HEK293 (cell line): ENCODE measurements at regions not wholly inside any gene's neighbourhood (a gene's known extent, or its start where the extent isn't known, plus 50 kb on each side); places are given as distances from the start of the nearest gene placed in this dataset.

Source experiments
- CTCF ChIA-PET: fragments of 350-600 bp; formaldehyde crosslinking; extraction: SDS; loops from one replicate; lab custom pipeline; 2021; ENCODE audit warnings: antibody characterized with exemption; lab: Yijun Ruan, JAX
- POLR2A ChIA-PET: fragments of 300-600 bp; formaldehyde crosslinking; extraction: SDS; loops from one replicate; lab custom pipeline; 2020; ENCODE audit warnings: antibody characterized with exemption, inconsistent platforms; lab: Yijun Ruan, JAX
- H3K27ac ChIP-seq: fragments of 200-500 bp; sonication (Bioruptor generic); 2 replicates; pipeline ENCODE4 v1.5.1; 2014; ENCODE audit warnings: low read depth, low read length, control low read depth, inconsistent platforms; ENCODE audit errors: extremely low read depth
- H3K36me3 ChIP-seq, 2 experiments: fragments of 200-500 bp in 1 of 2; sonication (Bioruptor generic) in 1 of 2; 1 replicate in 1 of 2; 2 replicates in 1 of 2; pipeline ENCODE4 v1.5.1; 2014 to 2017; ENCODE audit warnings: inconsistent platforms in 2 of 2, low read length in 2 of 2; ENCODE audit not compliant: control insufficient read depth in 2 of 2, insufficient read depth in 1 of 2
- H3K4me1 ChIP-seq: fragments of 200-500 bp; sonication (Bioruptor generic); 2 replicates; pipeline ENCODE4 v1.5.1; 2014; ENCODE audit warnings: mild to moderate bottlenecking, low read length, inconsistent platforms; ENCODE audit not compliant: control insufficient read depth, insufficient read depth
- H3K4me3 ChIP-seq: 2 replicates; pipeline ENCODE4 v1.5.1; 2011; ENCODE audit warnings: low read depth, mild to moderate bottlenecking, control low read depth, low read length, moderate library complexity
- H3K9me3 ChIP-seq: fragments of 200-500 bp; sonication (Bioruptor generic); 2 replicates; pipeline ENCODE4 v1.5.1; 2014; ENCODE audit warnings: low read depth, low read length, inconsistent platforms; ENCODE audit not compliant: control insufficient read depth, insufficient read depth
- BCL6B ChIP-seq: fragments of 450-650 bp; formaldehyde crosslinking; IDR thresholded peaks from 2 replicates; pipeline ENCODE4 v1.5.1; 2017; ENCODE audit warnings: missing biosample characterization, missing genetic modification characterization
- GLI4 ChIP-seq: fragments of 450-650 bp; formaldehyde crosslinking; IDR thresholded peaks from 2 replicates; pipeline ENCODE4 v1.5.1; 2016; ENCODE audit warnings: missing biosample characterization, missing genetic modification characterization
- HOXC10 ChIP-seq: sonication (generic); formaldehyde crosslinking; IDR thresholded peaks from 2 replicates; pipeline ENCODE4 v1.8.1; 2023; ENCODE audit warnings: mild to moderate bottlenecking, missing genetic modification reagents
- KLF10 ChIP-seq: fragments of 450-650 bp; IDR thresholded peaks from 2 replicates; pipeline ENCODE4 v1.5.1; 2018; ENCODE audit warnings: missing biosample characterization, mild to moderate bottlenecking, missing genetic modification characterization
- KLF9 ChIP-seq: fragments of 450-650 bp; formaldehyde crosslinking; IDR thresholded peaks from 2 replicates; pipeline ENCODE4 v1.5.1; 2016; ENCODE audit warnings: missing biosample characterization, missing genetic modification characterization, low read depth
- REPIN1 ChIP-seq: fragments of 450-650 bp; formaldehyde crosslinking; IDR thresholded peaks from 2 replicates; pipeline ENCODE4 v1.5.1; 2017; ENCODE audit warnings: missing biosample characterization, missing genetic modification characterization, low read depth
- ZBTB17 ChIP-seq: fragments of 450-650 bp; formaldehyde crosslinking; IDR thresholded peaks from 2 replicates; pipeline ENCODE4 v1.5.1; 2016; ENCODE audit warnings: missing biosample characterization, missing genetic modification characterization
- ZBTB48 ChIP-seq: fragments of 450-650 bp; formaldehyde crosslinking; IDR thresholded peaks from 2 replicates; pipeline ENCODE4 v1.5.1; 2016; ENCODE audit warnings: missing biosample characterization, missing genetic modification characterization
- ZNF146 ChIP-seq: fragments of 450-650 bp; formaldehyde crosslinking; IDR thresholded peaks from 2 replicates; pipeline ENCODE4 v1.5.1; 2016; ENCODE audit warnings: missing biosample characterization, missing genetic modification characterization
- ZNF335 ChIP-seq: fragments of 450-650 bp; formaldehyde crosslinking; conservative IDR thresholded peaks from 2 replicates; pipeline ENCODE4 v1.5.1; 2016; ENCODE audit warnings: missing biosample characterization, missing genetic modification characterization
- ZNF341 ChIP-seq: fragments of 450-650 bp; formaldehyde crosslinking; IDR thresholded peaks from 2 replicates; pipeline ENCODE4; 2016; ENCODE audit warnings: low read depth, missing biosample characterization, missing genetic modification characterization
- ZNF350 ChIP-seq: fragments of 450-650 bp; formaldehyde crosslinking; IDR thresholded peaks from 2 replicates; pipeline ENCODE4 v1.5.0; 2017; ENCODE audit warnings: missing biosample characterization, mild to moderate bottlenecking, missing genetic modification characterization
- ZNF354C ChIP-seq: fragments of 450-650 bp; formaldehyde crosslinking; IDR thresholded peaks from 2 replicates; pipeline ENCODE4 v1.5.1; 2016; ENCODE audit warnings: missing biosample characterization, missing genetic modification characterization, low read depth, borderline replicate concordance
- ZNF391 ChIP-seq: fragments of 450-650 bp; formaldehyde crosslinking; IDR thresholded peaks from 2 replicates; pipeline ENCODE4 v1.5.1; 2016; ENCODE audit warnings: low read depth, missing biosample characterization, missing genetic modification characterization, borderline replicate concordance
- ZNF404 ChIP-seq: fragments of 450-650 bp; formaldehyde crosslinking; IDR thresholded peaks from 2 replicates; pipeline ENCODE4 v1.5.1; 2017; ENCODE audit warnings: missing biosample characterization, missing genetic modification characterization
- ZNF530 ChIP-seq: fragments of 450-650 bp; formaldehyde crosslinking; IDR thresholded peaks from 2 replicates; pipeline ENCODE4 v1.5.1; 2016; ENCODE audit warnings: low read depth, missing biosample characterization, missing genetic modification characterization
- ZNF548 ChIP-seq: fragments of 450-650 bp; formaldehyde crosslinking; IDR thresholded peaks from 2 replicates; pipeline ENCODE4 v1.5.1; 2016; ENCODE audit warnings: missing biosample characterization, missing genetic modification characterization
- ZNF561 ChIP-seq: fragments of 450-650 bp; IDR thresholded peaks from 2 replicates; pipeline ENCODE4 v1.5.1; 2018; ENCODE audit warnings: missing biosample characterization, missing genetic modification characterization, borderline replicate concordance
- ZNF837 ChIP-seq: fragments of 450-650 bp; formaldehyde crosslinking; IDR thresholded peaks from 2 replicates; pipeline ENCODE4 v1.5.1; 2016; ENCODE audit warnings: missing biosample characterization, missing genetic modification characterization
- ZNF843 ChIP-seq: fragments of 450-650 bp; formaldehyde crosslinking; IDR thresholded peaks from 2 replicates; pipeline ENCODE4 v1.5.1; 2016; ENCODE audit warnings: missing biosample characterization, missing genetic modification characterization
- ZSCAN18 ChIP-seq: fragments of 450-650 bp; formaldehyde crosslinking; IDR thresholded peaks from 2 replicates; pipeline ENCODE4 v1.5.1; 2016; ENCODE audit warnings: missing biosample characterization, missing genetic modification characterization
- TF ChIP-seq, protein P1 (sequence below): fragments of 450-650 bp; formaldehyde crosslinking; IDR thresholded peaks from 2 replicates; pipeline ENCODE4 v1.5.1; 2016; ENCODE audit warnings: missing biosample characterization, missing genetic modification characterization
- TF ChIP-seq, protein P2 (sequence below): fragments of 450-650 bp; formaldehyde crosslinking; IDR thresholded peaks from 2 replicates; pipeline ENCODE4; 2016; ENCODE audit warnings: missing biosample characterization, missing genetic modification characterization
- TF ChIP-seq, protein P3 (sequence below): fragments of 450-650 bp; formaldehyde crosslinking; IDR thresholded peaks from 2 replicates; pipeline ENCODE4 v1.5.1; 2016; ENCODE audit warnings: missing biosample characterization, missing genetic modification characterization
- TF ChIP-seq, protein P4 (sequence below): fragments of 450-650 bp; formaldehyde crosslinking; IDR thresholded peaks from 2 replicates; pipeline ENCODE4 v1.5.1; 2017; ENCODE audit warnings: missing biosample characterization, missing genetic modification characterization
- TF ChIP-seq, protein P5 (sequence below): fragments of 450-650 bp; formaldehyde crosslinking; optimal IDR thresholded peaks from 2 replicates; pipeline ENCODE3; 2016; ENCODE audit warnings: missing biosample characterization, mild to moderate bottlenecking, missing genetic modification characterization

- no peaks in the 10 kb centered on the region for H3K9me3 ChIP-seq
- no peaks in the 10 kb centered on the region for H3K36me3 ChIP-seq
- ChIA-PET POLR2A (no interaction called here), CTCF (interaction anchor here (0.6 kb wide), 2 partner anchors 15 to 780 kb away, joined by 3 read pairs; no protein-coding TSS in a partner anchor)
- no peaks in the 10 kb centered on the region for H3K4me1 ChIP-seq
- TF ChIP-seq, protein P1, sequence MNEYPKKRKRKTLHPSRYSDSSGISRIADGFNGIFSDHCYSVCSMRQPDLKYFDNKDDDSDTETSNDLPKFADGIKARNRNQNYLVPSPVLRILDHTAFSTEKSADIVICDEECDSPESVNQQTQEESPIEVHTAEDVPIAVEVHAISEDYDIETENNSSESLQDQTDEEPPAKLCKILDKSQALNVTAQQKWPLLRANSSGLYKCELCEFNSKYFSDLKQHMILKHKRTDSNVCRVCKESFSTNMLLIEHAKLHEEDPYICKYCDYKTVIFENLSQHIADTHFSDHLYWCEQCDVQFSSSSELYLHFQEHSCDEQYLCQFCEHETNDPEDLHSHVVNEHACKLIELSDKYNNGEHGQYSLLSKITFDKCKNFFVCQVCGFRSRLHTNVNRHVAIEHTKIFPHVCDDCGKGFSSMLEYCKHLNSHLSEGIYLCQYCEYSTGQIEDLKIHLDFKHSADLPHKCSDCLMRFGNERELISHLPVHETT (tag by site-specific recombination) = no peak
- no peak for TF ChIP-seq ZNF530
- TF ChIP-seq ZBTB48 (tag by site-specific recombination) = no peak
- TF ChIP-seq HOXC10 (CRISPR knock-in tag) = no peak
- TF ChIP-seq, protein P2, sequence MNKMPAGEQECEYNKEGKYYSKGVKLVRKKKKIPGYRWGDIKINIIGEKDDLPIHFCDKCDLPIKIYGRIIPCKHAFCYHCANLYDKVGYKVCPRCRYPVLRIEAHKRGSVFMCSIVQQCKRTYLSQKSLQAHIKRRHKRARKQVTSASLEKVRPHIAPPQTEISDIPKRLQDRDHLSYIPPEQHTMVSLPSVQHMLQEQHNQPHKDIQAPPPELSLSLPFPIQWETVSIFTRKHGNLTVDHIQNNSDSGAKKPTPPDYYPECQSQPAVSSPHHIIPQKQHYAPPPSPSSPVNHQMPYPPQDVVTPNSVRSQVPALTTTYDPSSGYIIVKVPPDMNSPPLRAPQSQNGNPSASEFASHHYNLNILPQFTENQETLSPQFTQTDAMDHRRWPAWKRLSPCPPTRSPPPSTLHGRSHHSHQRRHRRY = no peak
- TF ChIP-seq ZNF335 (tag by site-specific recombination) = no peak
- TF ChIP-seq ZNF354C (tag by site-specific recombination) = no peak
- no peak for TF ChIP-seq ZNF350 (tag by site-specific recombination)
- TF ChIP-seq, protein P3, sequence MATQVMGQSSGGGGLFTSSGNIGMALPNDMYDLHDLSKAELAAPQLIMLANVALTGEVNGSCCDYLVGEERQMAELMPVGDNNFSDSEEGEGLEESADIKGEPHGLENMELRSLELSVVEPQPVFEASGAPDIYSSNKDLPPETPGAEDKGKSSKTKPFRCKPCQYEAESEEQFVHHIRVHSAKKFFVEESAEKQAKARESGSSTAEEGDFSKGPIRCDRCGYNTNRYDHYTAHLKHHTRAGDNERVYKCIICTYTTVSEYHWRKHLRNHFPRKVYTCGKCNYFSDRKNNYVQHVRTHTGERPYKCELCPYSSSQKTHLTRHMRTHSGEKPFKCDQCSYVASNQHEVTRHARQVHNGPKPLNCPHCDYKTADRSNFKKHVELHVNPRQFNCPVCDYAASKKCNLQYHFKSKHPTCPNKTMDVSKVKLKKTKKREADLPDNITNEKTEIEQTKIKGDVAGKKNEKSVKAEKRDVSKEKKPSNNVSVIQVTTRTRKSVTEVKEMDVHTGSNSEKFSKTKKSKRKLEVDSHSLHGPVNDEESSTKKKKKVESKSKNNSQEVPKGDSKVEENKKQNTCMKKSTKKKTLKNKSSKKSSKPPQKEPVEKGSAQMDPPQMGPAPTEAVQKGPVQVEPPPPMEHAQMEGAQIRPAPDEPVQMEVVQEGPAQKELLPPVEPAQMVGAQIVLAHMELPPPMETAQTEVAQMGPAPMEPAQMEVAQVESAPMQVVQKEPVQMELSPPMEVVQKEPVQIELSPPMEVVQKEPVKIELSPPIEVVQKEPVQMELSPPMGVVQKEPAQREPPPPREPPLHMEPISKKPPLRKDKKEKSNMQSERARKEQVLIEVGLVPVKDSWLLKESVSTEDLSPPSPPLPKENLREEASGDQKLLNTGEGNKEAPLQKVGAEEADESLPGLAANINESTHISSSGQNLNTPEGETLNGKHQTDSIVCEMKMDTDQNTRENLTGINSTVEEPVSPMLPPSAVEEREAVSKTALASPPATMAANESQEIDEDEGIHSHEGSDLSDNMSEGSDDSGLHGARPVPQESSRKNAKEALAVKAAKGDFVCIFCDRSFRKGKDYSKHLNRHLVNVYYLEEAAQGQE (tag by site-specific recombination) = no peak
- no peak for TF ChIP-seq ZNF837
- TF ChIP-seq, protein P4, sequence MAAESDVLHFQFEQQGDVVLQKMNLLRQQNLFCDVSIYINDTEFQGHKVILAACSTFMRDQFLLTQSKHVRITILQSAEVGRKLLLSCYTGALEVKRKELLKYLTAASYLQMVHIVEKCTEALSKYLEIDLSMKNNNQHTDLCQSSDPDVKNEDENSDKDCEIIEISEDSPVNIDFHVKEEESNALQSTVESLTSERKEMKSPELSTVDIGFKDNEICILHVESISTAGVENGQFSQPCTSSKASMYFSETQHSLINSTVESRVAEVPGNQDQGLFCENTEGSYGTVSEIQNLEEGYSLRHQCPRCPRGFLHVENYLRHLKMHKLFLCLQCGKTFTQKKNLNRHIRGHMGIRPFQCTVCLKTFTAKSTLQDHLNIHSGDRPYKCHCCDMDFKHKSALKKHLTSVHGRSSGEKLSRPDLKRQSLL (tag by site-specific recombination) = no peak
- no peak for TF ChIP-seq ZNF404 (tag by site-specific recombination)
- TF ChIP-seq ZNF341 (tag by site-specific recombination) = no peak
- no peak for TF ChIP-seq ZNF146
- no peak for TF ChIP-seq ZNF561 (tag by site-specific recombination)
- no peak for TF ChIP-seq ZNF391 (tag by site-specific recombination)
- no peak overlapping the region for H3K4me3 ChIP-seq
- no peak overlapping the region for H3K27ac ChIP-seq
Observed at GRCh38 chr6:103854059-103854458, 1005.7 kb downstream of the HACE1 start.

- no peak overlapping the region for H3K4me3 ChIP-seq
- H3K9me3 ChIP-seq = no peaks in the 10 kb centered on the region
- ChIA-PET POLR2A (no interaction called here), CTCF (interaction anchor here (0.6 kb wide), 2 partner anchors 16 to 162 kb away, joined by 3 read pairs; no protein-coding TSS in a partner anchor)
- H3K36me3 ChIP-seq = no peaks in the 10 kb centered on the region
- no peaks in the 10 kb centered on the region for H3K4me1 ChIP-seq
- H3K27ac ChIP-seq = no peak overlapping the region
- no peak for TF ChIP-seq ZNF548 (tag by site-specific recombination)
- TF ChIP-seq REPIN1 = no peak
- no peak for TF ChIP-seq ZNF843 (tag by site-specific recombination)
- no peak for TF ChIP-seq KLF10 (tag by site-specific recombination)
- TF ChIP-seq GLI4 (tag by site-specific recombination) = no peak
- TF ChIP-seq KLF9 (tag by site-specific recombination) = no peak
- TF ChIP-seq ZSCAN18 (tag by site-specific recombination) = no peak
- no peak for TF ChIP-seq ZNF341 (tag by site-specific recombination)
- no peak for TF ChIP-seq BCL6B (tag by site-specific recombination)
- TF ChIP-seq, protein P5, sequence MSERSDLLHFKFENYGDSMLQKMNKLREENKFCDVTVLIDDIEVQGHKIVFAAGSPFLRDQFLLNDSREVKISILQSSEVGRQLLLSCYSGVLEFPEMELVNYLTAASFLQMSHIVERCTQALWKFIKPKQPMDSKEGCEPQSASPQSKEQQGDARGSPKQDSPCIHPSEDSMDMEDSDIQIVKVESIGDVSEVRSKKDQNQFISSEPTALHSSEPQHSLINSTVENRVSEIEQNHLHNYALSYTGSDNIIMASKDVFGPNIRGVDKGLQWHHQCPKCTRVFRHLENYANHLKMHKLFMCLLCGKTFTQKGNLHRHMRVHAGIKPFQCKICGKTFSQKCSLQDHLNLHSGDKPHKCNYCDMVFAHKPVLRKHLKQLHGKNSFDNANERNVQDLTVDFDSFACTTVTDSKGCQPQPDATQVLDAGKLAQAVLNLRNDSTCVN (tag by site-specific recombination) = no peak
- no peak for TF ChIP-seq ZBTB17 (tag by site-specific recombination)
Observed at GRCh38 chr6:103838457-103838856, 1021.3 kb downstream of the HACE1 start.
